GM12878 (cell line): ENCODE measurements at regions not wholly inside any gene's neighbourhood (a gene's known extent, or its start where the extent isn't known, plus 50 kb on each side); places are given as distances from the start of the nearest gene placed in this dataset.

Source experiments
- ATAC-seq: fragments of 200-7000 bp; cut with Tn5 transposase; 3 replicates; pipeline ENCODE4 v1.9.1; 2020; ENCODE audit warnings: mild to moderate bottlenecking, moderate library complexity
- BruUV-seq: library from RNA; stranded (reverse); fragments of 400-500 nt; replicated peaks from 2 replicates; lab custom pipeline; 2021; lab: Mats Ljungman, UMichigan
- CTCF ChIA-PET: fragments of 300-600 bp; sonication (Branson Sonifier 250); formaldehyde crosslinking; extraction: SDS; loops from one replicate; lab custom pipeline; 2021; ENCODE audit warnings: inconsistent platforms; lab: Yijun Ruan, JAX
- POLR2A ChIA-PET: fragments of 350-600 bp; formaldehyde crosslinking; extraction: SDS; loops from one replicate; lab custom pipeline; 2021; ENCODE audit warnings: inconsistent platforms; lab: Charles Lee
- RAD21 ChIA-PET: fragments of 300-600 bp; sonication (Branson Sonifier 250); formaldehyde crosslinking; loops from one replicate; lab custom pipeline; 2023; ENCODE audit warnings: antibody characterized with exemption; ENCODE audit not compliant: unreplicated experiment; lab: Charles Lee
- SMC1A ChIA-PET: fragments of 300-600 bp; sonication (Branson Sonifier 250); formaldehyde crosslinking; loops from one replicate; lab custom pipeline; 2023; ENCODE audit not compliant: unreplicated experiment, uncharacterized antibody; lab: Charles Lee
- DNase-seq: peaks from one replicate; pipeline ENCODE4 v3.0.0-alpha.2; 2011; ENCODE audit warnings: low read depth, low spot score
- FAIRE-seq: peaks from 3 replicates; lab custom pipeline; 2011; peaks lifted over from hg19 to GRCh38; lab: Jason Lieb, UNC
- H2AFZ ChIP-seq: 2 replicates; pipeline ENCODE4 v1.6.0; 2011; ENCODE audit warnings: low read depth, low read length, control low read depth; ENCODE audit not compliant: control insufficient read depth
- H3K27ac ChIP-seq: 2 replicates; pipeline ENCODE4 v1.5.1; 2011; ENCODE audit warnings: control low read depth; ENCODE audit not compliant: control insufficient read depth, insufficient read depth
- H3K27me3 ChIP-seq, 2 experiments: replicated peaks in 1 of 2; 2 replicates each; pipeline versions ENCODE4 v1.6.0 to v1.6.1; 2011; ENCODE audit warnings: low read length in 1 of 2; ENCODE audit not compliant: control insufficient read depth in 2 of 2, insufficient read depth in 2 of 2
- H3K36me3 ChIP-seq, 2 experiments: 2 replicates each; pipeline ENCODE4 v1.5.1; 2011; ENCODE audit warnings: low read length in 1 of 2; ENCODE audit not compliant: control insufficient read depth in 2 of 2, insufficient read depth in 2 of 2
- H3K4me1 ChIP-seq: 2 replicates; pipeline ENCODE4 v1.6.1; 2011; ENCODE audit warnings: mild to moderate bottlenecking, low read length, moderate library complexity, mixed read lengths; ENCODE audit not compliant: control insufficient read depth, insufficient read depth
- H3K4me2 ChIP-seq: 2 replicates; pipeline ENCODE4 v1.6.0; 2011; ENCODE audit warnings: control low read depth; ENCODE audit not compliant: control insufficient read depth, insufficient read depth
- H3K4me3 ChIP-seq: fragments of 200-600 bp; sonication (generic); 2 replicates; pipeline ENCODE4 v1.5.1; 2016
- H3K79me2 ChIP-seq: 2 replicates; pipeline ENCODE4 v1.6.0; 2011; ENCODE audit warnings: low read length; ENCODE audit not compliant: control insufficient read depth, insufficient read depth
- H3K9ac ChIP-seq: 2 replicates; pipeline ENCODE4 v1.8.0; 2011; ENCODE audit warnings: low read length, control low read depth, mixed read lengths; ENCODE audit not compliant: control insufficient read depth, insufficient read depth
- H3K9me3 ChIP-seq: replicated peaks from 3 replicates; pipeline ENCODE4 v1.5.1; 2011; ENCODE audit warnings: mild to moderate bottlenecking, low read length; ENCODE audit not compliant: control insufficient read depth, insufficient read depth
- H4K20me1 ChIP-seq: 2 replicates; pipeline ENCODE4 v1.6.0; 2011; ENCODE audit not compliant: control insufficient read depth, insufficient read depth
- ESRRA ChIP-seq: IDR thresholded peaks from 2 replicates; pipeline ENCODE4 v1.6.1; 2012; ENCODE audit warnings: mild to moderate bottlenecking, low read length, improper control_type of control experiment
- FOXK2 ChIP-seq: fragments of 450-650 bp; IDR thresholded peaks from 2 replicates; pipeline ENCODE4 v1.6.1; 2017; ENCODE audit warnings: mild to moderate bottlenecking, moderate library complexity
- LARP7 ChIP-seq: fragments of 450-650 bp; IDR thresholded peaks from 2 replicates; pipeline ENCODE4 v1.6.1; 2017; ENCODE audit warnings: mild to moderate bottlenecking
- SPI1 ChIP-seq: IDR thresholded peaks from 2 replicates; pipeline ENCODE4 v1.6.1; 2011; ENCODE audit warnings: low read depth, mild to moderate bottlenecking, low read length, moderate library complexity, borderline replicate concordance; ENCODE audit not compliant: insufficient read depth
- SREBF2 ChIP-seq: IDR thresholded peaks from 2 replicates; pipeline ENCODE4 v1.6.1; 2012; ENCODE audit warnings: mild to moderate bottlenecking, low read length
- STAT1 ChIP-seq: fragments of 450-650 bp; conservative IDR thresholded peaks from 2 replicates; pipeline ENCODE4 v1.6.1; 2014; ENCODE audit warnings: antibody characterized with exemption, mild to moderate bottlenecking
- SUZ12 ChIP-seq: fragments of 200-600 bp; sonication (generic); IDR thresholded peaks from one replicate; pipeline ENCODE4 v1.6.1; 2018; ENCODE audit warnings: antibody characterized with exemption, mild to moderate bottlenecking; ENCODE audit not compliant: unreplicated experiment
- ZNF274 ChIP-seq: IDR thresholded peaks from one replicate; pipeline ENCODE4 v1.8.0; 2011; ENCODE audit not compliant: insufficient read length, insufficient read depth
- WGBS: methylation state at CpG from one replicate; pipeline ENCODE4 v1.1.6; 2016; ENCODE audit warnings: low lambda C conversion rate; ENCODE audit not compliant: insufficient replicate concordance, insufficient coverage; ENCODE audit errors: missing lambda C conversion rate; 5-methylcytosine and 5-hydroxymethylcytosine counted together
- in situ Hi-C: fragments of 300-500 bp; cut with MboI; formaldehyde crosslinking; loops from 9 replicates; pipeline ENCODE4 v1.14.3; 2018; ENCODE audit warnings: mixed read lengths
- intact Hi-C: fragments of 100-400 bp; cut with micrococcal nuclease; formaldehyde crosslinking; loops from one replicate; pipeline ENCODE4 v1.14.2; 2022; ENCODE audit not compliant: unreplicated experiment
- TF ChIP-seq, protein P1 (sequence below): fragments of 150-350 bp; IDR thresholded peaks from 2 replicates; pipeline ENCODE4 v1.6.1; 2016; ENCODE audit warnings: low read depth, low read length
- TF ChIP-seq, protein P2 (sequence below), 3 experiments: IDR thresholded peaks in 2 of 3; conservative IDR thresholded peaks in 1 of 3; 2 replicates each; pipeline ENCODE4 v1.5.1; 2011; ENCODE audit warnings: low read depth in 3 of 3, low read length in 3 of 3, mild to moderate bottlenecking in 3 of 3, control low read depth in 2 of 3, moderate library complexity in 2 of 3, inconsistent platforms in 1 of 3, mixed read lengths in 1 of 3; ENCODE audit not compliant: control insufficient read depth in 2 of 3, insufficient read depth in 1 of 3; ENCODE audit errors: extremely low read depth in 1 of 3
- TF ChIP-seq, protein P3 (sequence below): IDR thresholded peaks from 2 replicates; pipeline ENCODE4 v1.6.1; 2012; ENCODE audit warnings: low read length, inconsistent platforms

DNA sequence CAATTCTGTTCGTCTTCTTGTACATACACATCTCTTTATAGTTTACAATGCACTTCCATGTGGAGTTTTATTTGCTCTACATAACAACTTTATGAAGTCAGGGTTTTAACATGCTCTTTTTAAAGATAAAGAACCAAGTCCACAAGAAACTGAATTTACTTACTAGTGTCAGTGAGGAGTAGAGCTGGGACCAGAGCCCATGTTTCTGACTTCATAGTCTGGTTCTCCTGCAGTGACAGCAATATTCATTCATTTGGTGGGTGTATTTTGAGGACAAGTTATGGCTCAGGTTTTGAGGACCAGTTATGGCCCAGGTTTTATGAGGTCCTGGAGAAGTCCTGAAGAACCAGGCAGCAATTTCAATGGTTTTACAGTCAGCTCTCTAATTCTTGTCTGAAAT, 481.9 kb upstream of the TNC start:
- Histone ChIP-seq H3K27me3 (no peaks in the 10 kb centered on the region; a peak in 2 of 4 replicates), H3K79me2 (no peaks in the 10 kb centered on the region), H3K27ac (no peak overlapping the region), H3K4me1 (no peaks in the 10 kb centered on the region), H4K20me1 (no peaks in the 10 kb centered on the region), H3K9ac (no peak overlapping the region), H3K4me2 (no peak overlapping the region), H2AFZ (no peak overlapping the region), H3K9me3 (no peaks in the 10 kb centered on the region), H3K36me3 (no peaks in the 10 kb centered on the region), H3K4me3 (no peak overlapping the region)
- RAD21 ChIA-PET, result no interaction called here
- TF ChIP-seq ESRRA, result no peak
- no peak for TF ChIP-seq LARP7
- no peak for TF ChIP-seq FOXK2
- TF ChIP-seq SUZ12, result no peak
- TF ChIP-seq SPI1, result no peak
- no peak for ATAC-seq
- SMC1A ChIA-PET, result no interaction called here
- in situ Hi-C loops, result loop anchor here (10.0 kb wide), 2 partner anchors 565 to 975 kb away; no protein-coding TSS in a partner anchor
- no peak for DNase-seq
- BruUV-seq, result no TSS peak
- no peak for FAIRE-seq
- intact Hi-C loops, result loop anchor here (10.0 kb wide), 2 partner anchors 285 to 405 kb away; no protein-coding TSS in a partner anchor
- CTCF ChIA-PET, result interaction anchor here (1.8 kb wide), 1 partner anchor 10 kb away, joined by 5 read pairs; no protein-coding TSS in a partner anchor
- POLR2A ChIA-PET, result no interaction called here
- 0% methylated on average over 1 of the region's 1 CpG for WGBS

DNA sequence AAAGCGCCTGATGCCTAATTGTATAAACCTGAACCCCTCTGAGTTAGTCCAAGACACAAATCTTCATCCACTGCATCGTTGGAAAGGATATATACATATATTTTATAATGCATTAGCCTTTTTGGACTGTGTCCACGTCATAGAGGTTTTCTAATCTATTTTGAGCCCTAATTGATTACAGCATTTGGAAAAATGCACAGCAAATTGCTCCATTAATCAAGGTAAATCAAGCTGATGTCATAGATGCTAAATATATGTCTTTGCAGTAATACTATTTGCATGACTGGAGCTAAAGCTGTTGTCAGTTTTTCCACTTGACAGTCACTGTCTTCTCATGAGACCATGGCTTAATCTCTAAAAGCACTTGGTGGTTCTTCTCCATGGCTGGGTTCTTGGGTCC, 483.5 kb upstream of the TNC start:
- ChIA-PET SMC1A (no interaction called here), POLR2A (no interaction called here), RAD21 (interaction anchor here (1.3 kb wide), 1 partner anchor 8 kb away, joined by 4 read pairs; no protein-coding TSS in a partner anchor), CTCF (interaction anchor here (0.7 to 4.0 kb wide), 2 partner anchors 9 to 13 kb away, joined by 4 to 26 read pairs; no protein-coding TSS in a partner anchor)
- H3K36me3 ChIP-seq, result no peaks in the 10 kb centered on the region
- in situ Hi-C loops, result loop anchor here (10.0 kb wide), 1 partner anchor 973 kb away; no protein-coding TSS in a partner anchor
- no peak overlapping the region for H2AFZ ChIP-seq
- no TSS peak for BruUV-seq
- no peak overlapping the region for H3K27ac ChIP-seq
- intact Hi-C loops, result no loop called here
- no peaks in the 10 kb centered on the region for H3K9me3 ChIP-seq
- H3K4me3 ChIP-seq, result no peak overlapping the region
- H3K27me3 ChIP-seq, result no peaks in the 10 kb centered on the region; a peak in 2 of 4 replicates
- H4K20me1 ChIP-seq, result no peaks in the 10 kb centered on the region
- DNase-seq (no peak), ATAC-seq (no peak), FAIRE-seq (no peak)
- H3K4me1 ChIP-seq, result no peaks in the 10 kb centered on the region
- H3K79me2 ChIP-seq, result no peaks in the 10 kb centered on the region
- H3K4me2 ChIP-seq, result no peak overlapping the region
- WGBS, result 11% methylated on average over 3 of the region's 3 CpGs
- H3K9ac ChIP-seq, result no peak overlapping the region
- TF ChIP-seq ZNF274 (no peak), STAT1 (no peak), SREBF2 (no peak)
- TF ChIP-seq, protein P1, sequence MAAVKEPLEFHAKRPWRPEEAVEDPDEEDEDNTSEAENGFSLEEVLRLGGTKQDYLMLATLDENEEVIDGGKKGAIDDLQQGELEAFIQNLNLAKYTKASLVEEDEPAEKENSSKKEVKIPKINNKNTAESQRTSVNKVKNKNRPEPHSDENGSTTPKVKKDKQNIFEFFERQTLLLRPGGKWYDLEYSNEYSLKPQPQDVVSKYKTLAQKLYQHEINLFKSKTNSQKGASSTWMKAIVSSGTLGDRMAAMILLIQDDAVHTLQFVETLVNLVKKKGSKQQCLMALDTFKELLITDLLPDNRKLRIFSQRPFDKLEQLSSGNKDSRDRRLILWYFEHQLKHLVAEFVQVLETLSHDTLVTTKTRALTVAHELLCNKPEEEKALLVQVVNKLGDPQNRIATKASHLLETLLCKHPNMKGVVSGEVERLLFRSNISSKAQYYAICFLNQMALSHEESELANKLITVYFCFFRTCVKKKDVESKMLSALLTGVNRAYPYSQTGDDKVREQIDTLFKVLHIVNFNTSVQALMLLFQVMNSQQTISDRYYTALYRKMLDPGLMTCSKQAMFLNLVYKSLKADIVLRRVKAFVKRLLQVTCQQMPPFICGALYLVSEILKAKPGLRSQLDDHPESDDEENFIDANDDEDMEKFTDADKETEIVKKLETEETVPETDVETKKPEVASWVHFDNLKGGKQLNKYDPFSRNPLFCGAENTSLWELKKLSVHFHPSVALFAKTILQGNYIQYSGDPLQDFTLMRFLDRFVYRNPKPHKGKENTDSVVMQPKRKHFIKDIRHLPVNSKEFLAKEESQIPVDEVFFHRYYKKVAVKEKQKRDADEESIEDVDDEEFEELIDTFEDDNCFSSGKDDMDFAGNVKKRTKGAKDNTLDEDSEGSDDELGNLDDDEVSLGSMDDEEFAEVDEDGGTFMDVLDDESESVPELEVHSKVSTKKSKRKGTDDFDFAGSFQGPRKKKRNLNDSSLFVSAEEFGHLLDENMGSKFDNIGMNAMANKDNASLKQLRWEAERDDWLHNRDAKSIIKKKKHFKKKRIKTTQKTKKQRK, result no peak
- TF ChIP-seq, protein P2, sequence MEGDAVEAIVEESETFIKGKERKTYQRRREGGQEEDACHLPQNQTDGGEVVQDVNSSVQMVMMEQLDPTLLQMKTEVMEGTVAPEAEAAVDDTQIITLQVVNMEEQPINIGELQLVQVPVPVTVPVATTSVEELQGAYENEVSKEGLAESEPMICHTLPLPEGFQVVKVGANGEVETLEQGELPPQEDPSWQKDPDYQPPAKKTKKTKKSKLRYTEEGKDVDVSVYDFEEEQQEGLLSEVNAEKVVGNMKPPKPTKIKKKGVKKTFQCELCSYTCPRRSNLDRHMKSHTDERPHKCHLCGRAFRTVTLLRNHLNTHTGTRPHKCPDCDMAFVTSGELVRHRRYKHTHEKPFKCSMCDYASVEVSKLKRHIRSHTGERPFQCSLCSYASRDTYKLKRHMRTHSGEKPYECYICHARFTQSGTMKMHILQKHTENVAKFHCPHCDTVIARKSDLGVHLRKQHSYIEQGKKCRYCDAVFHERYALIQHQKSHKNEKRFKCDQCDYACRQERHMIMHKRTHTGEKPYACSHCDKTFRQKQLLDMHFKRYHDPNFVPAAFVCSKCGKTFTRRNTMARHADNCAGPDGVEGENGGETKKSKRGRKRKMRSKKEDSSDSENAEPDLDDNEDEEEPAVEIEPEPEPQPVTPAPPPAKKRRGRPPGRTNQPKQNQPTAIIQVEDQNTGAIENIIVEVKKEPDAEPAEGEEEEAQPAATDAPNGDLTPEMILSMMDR (IDR thresholded peaks at IDR 0.05 in 2 of 3, conservative IDR thresholded peaks at IDR 0.05 in 1 of 3; ENCODE audit: control insufficient read depth in 2 of 3, extremely low read depth in 1 of 3, insufficient read depth in 1 of 3, low read depth in 3 of 3, low read length in 3 of 3), result no peak
- TF ChIP-seq, protein P3, sequence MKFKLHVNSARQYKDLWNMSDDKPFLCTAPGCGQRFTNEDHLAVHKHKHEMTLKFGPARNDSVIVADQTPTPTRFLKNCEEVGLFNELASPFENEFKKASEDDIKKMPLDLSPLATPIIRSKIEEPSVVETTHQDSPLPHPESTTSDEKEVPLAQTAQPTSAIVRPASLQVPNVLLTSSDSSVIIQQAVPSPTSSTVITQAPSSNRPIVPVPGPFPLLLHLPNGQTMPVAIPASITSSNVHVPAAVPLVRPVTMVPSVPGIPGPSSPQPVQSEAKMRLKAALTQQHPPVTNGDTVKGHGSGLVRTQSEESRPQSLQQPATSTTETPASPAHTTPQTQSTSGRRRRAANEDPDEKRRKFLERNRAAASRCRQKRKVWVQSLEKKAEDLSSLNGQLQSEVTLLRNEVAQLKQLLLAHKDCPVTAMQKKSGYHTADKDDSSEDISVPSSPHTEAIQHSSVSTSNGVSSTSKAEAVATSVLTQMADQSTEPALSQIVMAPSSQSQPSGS, result no peak
